ENCODE measurements at regions not wholly inside any gene's neighbourhood (a gene's known extent, or its start where the extent isn't known, plus 50 kb on each side); places are given as distances from the start of the nearest gene placed in this dataset.

GRCh38 chr21:27454234-27454633 lies 487.3 kb upstream of the ADAMTS5 start (continued):
- TF ChIP-seq, protein P1, sequence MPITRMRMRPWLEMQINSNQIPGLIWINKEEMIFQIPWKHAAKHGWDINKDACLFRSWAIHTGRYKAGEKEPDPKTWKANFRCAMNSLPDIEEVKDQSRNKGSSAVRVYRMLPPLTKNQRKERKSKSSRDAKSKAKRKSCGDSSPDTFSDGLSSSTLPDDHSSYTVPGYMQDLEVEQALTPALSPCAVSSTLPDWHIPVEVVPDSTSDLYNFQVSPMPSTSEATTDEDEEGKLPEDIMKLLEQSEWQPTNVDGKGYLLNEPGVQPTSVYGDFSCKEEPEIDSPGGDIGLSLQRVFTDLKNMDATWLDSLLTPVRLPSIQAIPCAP (CRISPR knock-in tag; IDR thresholded peaks at IDR 0.05), result no peak
- TF ChIP-seq ZNF263 (CRISPR knock-in tag; IDR thresholded peaks at IDR 0.05; ENCODE audit: low read depth) (no peak), MXD4 (CRISPR knock-in tag; IDR thresholded peaks at IDR 0.05; ENCODE audit: borderline replicate concordance) (no peak), E2F4 (CRISPR knock-in tag; IDR thresholded peaks at IDR 0.05; ENCODE audit: borderline replicate concordance, low read depth) (no peak), HMGXB4 (CRISPR knock-in tag; IDR thresholded peaks at IDR 0.05) (no peak)

GRCh38 chr21:27451116-27451515 lies 484.2 kb upstream of the ADAMTS5 start:
- Mint-ChIP-seq H3K27ac (no peak overlapping the region), H3K36me3 (no peaks in the 10 kb centered on the region), H3K27me3 (ENCODE audit: low read depth) (no peaks in the 10 kb centered on the region), H3K4me1 (no peaks in the 10 kb centered on the region), H3K4me3 (no peak overlapping the region), H3K9me3 (peaks cover 9% of the 10 kb centered on the region)
- DNase-seq (ENCODE audit: low spot score) (no peak), ATAC-seq (no peak)
- ChIA-PET POLR2A (no interaction called here), CTCF (interaction anchor here (1.0 kb wide), 1 partner anchor 11 kb away, joined by 3 read pairs; no protein-coding TSS in a partner anchor)
- TF ChIP-seq MAX (CRISPR knock-in tag; IDR thresholded peaks at IDR 0.05) (no peak), JAZF1 (CRISPR knock-in tag; IDR thresholded peaks at IDR 0.05) (no peak), ZNF317 (CRISPR knock-in tag; IDR thresholded peaks at IDR 0.05; ENCODE audit: borderline replicate concordance, low read depth) (no peak), CTCF (IDR thresholded peaks at IDR 0.05) (no peak)

- Mint-ChIP-seq H3K27ac (no peak overlapping the region), H3K4me1 (no peaks in the 10 kb centered on the region), H3K27me3 (ENCODE audit: low read depth) (no peaks in the 10 kb centered on the region), H3K4me3 (no peak overlapping the region), H3K9me3 (peaks cover 18% of the 10 kb centered on the region), H3K36me3 (no peaks in the 10 kb centered on the region)
- POLR2A ChIA-PET, result no interaction called here
- CTCF ChIA-PET, result interaction anchor here (1.0 kb wide), 1 partner anchor 12 kb away, joined by 3 read pairs; no protein-coding TSS in a partner anchor
- no peak for DNase-seq (ENCODE audit: low spot score)
- no peak for ATAC-seq
- TF ChIP-seq NR3C1 (CRISPR knock-in tag; conservative IDR thresholded peaks at IDR 0.05; ENCODE audit: low read depth), result no peak
- TF ChIP-seq USF2 (CRISPR knock-in tag; IDR thresholded peaks at IDR 0.05), result no peak
- no peak for TF ChIP-seq STAT6 (CRISPR knock-in tag; conservative IDR thresholded peaks at IDR 0.05; ENCODE audit: low read depth)
- TF ChIP-seq, protein P2, sequence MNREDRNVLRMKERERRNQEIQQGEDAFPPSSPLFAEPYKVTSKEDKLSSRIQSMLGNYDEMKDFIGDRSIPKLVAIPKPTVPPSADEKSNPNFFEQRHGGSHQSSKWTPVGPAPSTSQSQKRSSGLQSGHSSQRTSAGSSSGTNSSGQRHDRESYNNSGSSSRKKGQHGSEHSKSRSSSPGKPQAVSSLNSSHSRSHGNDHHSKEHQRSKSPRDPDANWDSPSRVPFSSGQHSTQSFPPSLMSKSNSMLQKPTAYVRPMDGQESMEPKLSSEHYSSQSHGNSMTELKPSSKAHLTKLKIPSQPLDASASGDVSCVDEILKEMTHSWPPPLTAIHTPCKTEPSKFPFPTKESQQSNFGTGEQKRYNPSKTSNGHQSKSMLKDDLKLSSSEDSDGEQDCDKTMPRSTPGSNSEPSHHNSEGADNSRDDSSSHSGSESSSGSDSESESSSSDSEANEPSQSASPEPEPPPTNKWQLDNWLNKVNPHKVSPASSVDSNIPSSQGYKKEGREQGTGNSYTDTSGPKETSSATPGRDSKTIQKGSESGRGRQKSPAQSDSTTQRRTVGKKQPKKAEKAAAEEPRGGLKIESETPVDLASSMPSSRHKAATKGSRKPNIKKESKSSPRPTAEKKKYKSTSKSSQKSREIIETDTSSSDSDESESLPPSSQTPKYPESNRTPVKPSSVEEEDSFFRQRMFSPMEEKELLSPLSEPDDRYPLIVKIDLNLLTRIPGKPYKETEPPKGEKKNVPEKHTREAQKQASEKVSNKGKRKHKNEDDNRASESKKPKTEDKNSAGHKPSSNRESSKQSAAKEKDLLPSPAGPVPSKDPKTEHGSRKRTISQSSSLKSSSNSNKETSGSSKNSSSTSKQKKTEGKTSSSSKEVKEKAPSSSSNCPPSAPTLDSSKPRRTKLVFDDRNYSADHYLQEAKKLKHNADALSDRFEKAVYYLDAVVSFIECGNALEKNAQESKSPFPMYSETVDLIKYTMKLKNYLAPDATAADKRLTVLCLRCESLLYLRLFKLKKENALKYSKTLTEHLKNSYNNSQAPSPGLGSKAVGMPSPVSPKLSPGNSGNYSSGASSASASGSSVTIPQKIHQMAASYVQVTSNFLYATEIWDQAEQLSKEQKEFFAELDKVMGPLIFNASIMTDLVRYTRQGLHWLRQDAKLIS (CRISPR knock-in tag; IDR thresholded peaks at IDR 0.05; ENCODE audit: borderline replicate concordance), result no peak
- TF ChIP-seq ZNF396 (CRISPR knock-in tag; IDR thresholded peaks at IDR 0.05; ENCODE audit: borderline replicate concordance), result no peak
- TF ChIP-seq GTF2I (CRISPR knock-in tag; conservative IDR thresholded peaks at IDR 0.05), result no peak
- TF ChIP-seq TP53 (CRISPR knock-in tag; IDR thresholded peaks at IDR 0.05), result no peak
These were observed 483.3 kb upstream of the ADAMTS5 start for GRCh38 chr21:27450216-27450615.
